GM21447 (cell line): ENCODE measurements at regions not wholly inside any gene's neighbourhood (a gene's known extent, or its start where the extent isn't known, plus 50 kb on each side); places are given as distances from the start of the nearest gene placed in this dataset.

Experiments
- ATAC-seq: cut with Tn5 transposase; IDR thresholded peaks from one replicate; pipeline ENCODE4 v1.9.1; 2021; ENCODE audit not compliant: unreplicated experiment

DNA sequence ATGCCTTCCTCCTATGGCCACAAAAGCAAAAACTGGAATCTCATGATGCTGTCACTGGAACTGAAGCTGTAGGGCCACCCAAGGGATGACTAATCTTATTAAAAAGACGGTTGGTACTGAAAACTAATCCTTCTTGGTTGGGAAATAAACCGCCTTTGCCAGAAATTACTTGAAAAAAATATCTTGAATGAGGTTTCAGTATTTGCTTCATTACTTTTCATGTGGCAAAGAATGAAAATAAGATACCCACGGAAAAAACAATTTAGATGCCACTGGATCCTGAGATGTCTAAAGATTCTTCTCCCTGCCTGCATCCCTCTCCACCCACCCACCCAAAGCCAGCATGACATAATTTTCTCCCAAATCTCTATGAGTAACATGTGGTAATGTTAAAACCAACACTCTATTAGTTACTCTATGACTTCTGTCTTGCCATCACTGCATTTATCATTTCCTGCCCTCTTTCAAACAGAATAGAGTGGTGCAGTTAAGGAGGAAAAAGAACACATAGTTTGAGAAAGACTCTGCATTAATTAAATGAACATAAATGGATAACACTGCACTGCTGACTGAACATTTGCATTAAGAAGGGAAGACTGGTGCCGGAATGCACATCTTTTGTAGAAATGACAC, 111.8 kb upstream of the DPH6 start:
- ATAC-seq, result no peak

DNA sequence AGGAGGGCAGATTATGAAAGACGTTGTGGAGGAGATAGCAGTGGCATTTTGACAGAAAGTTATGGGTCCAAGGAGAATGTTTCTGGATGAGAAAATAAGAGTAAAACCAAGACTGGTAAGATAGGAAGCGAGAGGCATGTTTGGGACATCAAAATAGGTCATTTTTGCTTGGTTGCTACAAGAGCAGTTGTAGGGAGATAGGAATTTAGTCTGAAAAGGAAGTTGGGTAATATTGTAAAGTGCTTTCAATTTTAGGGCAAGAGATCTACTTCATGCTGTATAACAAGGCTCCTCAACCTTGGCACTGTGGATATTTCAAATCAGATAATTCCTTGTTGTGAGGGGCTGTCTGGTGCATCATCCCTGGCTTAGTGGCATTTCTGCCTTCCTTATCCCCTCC, 118.0 kb upstream of the DPH6 start:
- no peak for ATAC-seq

DNA sequence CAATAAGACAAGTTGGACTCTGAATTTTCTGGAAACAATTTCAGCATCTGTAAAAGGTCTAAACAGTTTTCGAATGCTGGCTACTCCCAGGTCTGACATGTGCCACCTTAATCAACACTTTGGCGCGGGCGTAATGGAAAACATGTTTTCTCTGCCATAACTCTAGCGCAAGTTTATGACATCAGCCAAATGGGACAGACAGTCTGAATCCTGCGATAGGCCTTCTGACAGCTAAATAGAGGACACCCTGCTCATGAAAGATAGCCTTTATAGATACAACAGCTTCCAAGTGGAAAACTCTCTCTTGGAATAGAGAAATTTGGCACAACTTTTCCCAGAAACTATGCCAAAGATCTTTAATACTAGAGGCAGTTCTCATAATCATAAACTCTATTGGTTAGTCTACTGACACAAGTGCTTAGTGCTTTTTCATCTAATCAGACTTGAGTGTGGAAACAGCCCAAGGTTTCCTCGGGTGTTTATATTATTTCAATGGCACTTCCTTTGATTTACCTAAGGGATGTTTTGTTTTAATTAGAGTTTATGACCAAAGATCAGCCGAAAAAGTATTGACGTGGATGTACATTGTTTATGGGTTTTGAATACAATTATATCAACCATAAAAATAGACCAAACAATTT, 120.1 kb upstream of the DPH6 start:
- no peak for ATAC-seq

DNA sequence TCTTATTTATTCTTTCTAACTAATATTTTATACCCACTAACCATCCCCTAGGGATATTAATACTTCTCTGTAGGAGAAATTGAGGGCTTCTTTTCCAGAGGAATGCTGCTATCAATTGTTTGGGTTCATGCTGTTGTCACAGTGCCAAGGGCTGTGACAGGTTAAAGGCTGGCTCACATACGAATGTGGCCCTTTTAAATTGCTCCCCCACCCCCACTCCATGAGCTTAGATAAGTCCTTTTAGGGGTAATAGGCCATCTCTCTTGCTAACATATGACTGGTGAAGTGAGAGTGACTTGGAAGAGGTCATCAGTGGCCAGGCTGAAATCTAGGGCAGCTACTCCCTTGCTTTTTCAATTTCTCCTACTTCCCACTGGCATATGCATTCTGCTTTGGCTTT, 121.9 kb upstream of the DPH6 start:
- no peak for ATAC-seq

DNA sequence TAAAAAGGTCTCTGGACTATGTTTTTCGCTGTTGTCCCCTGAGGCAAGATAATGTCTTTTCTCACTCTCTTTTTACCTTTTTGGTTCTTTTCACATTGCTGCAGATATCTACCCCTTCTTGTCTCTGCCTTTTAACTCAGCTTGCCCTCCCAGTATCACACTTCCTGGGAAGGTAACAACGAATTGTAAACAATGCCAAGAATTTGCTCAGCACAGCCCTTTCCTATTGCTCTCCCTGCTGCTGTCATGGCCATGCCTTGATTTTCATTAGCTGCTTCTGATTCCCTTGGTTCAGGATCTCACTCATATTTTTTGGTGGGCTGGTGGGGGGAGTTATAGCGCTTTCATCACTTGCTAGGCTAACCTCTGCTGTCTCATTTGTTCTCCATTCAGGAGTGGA, 123.1 kb upstream of the DPH6 start:
- no peak for ATAC-seq

DNA sequence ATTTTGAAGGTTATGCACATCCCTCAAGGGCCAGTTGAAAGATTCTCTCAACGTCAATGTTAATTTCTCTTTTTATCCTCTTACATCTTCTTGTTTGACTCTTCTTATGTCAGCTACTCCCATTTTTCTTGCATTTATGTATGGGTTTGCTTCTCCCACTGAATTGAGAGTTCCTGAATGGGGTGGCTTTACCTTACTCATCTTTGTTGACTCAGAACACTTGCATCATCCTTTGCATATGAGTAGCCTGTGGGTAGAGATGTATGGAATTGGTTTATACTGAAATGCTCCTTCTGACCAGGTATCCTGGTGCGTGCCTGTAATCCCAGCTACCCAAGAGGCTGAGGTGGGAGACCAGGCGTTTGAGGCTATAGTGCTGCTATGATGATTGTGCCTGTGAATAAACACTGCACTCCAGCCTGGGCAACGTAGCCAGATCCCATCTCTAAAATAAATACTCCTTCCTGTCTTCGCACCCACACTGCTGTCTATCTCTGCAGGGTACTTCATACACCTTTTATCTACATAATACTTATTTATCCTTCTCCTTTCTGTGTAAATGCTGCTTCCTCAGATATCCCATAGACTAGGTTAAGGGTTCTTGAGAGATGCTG, 123.6 kb upstream of the DPH6 start:
- no peak for ATAC-seq

DNA sequence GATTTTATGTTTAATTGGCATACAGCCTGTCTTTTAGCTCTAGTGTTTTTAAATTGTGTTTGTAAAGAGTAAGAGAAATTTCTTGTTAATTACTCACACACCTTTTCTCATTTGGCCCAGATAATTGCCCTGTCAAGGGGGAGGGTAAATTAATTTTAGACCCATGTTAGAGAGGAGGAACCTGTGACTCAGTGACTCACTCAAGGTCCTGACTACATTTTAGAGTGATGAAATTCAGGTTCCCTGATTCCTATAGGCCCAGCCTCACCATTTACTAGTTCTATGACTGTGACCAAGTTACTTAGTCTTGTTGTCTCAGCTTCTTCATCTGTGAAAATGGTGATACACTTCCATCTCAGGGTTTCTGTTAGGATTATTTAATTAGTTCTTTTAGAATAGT, 125.2 kb upstream of the DPH6 start:
- no peak for ATAC-seq

DNA sequence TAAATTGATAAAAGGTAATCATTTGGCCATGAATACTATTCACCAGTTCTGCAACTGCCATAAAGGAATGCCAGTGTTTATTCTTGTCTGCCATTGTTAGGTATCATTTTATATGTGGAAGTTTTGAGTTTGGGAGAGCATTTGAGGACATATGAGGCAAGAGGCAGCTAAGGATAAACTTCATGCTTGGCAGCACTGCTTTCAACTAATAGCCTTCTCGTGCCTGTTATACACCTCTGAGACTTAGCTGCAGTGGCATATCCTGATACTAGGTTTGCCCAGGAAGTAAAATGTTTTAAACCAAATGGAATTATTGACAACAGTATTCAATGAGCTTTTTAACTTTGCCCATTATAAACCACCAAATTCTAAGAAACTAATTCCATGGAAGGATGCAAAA, 126.0 kb upstream of the DPH6 start:
- no peak for ATAC-seq

DNA sequence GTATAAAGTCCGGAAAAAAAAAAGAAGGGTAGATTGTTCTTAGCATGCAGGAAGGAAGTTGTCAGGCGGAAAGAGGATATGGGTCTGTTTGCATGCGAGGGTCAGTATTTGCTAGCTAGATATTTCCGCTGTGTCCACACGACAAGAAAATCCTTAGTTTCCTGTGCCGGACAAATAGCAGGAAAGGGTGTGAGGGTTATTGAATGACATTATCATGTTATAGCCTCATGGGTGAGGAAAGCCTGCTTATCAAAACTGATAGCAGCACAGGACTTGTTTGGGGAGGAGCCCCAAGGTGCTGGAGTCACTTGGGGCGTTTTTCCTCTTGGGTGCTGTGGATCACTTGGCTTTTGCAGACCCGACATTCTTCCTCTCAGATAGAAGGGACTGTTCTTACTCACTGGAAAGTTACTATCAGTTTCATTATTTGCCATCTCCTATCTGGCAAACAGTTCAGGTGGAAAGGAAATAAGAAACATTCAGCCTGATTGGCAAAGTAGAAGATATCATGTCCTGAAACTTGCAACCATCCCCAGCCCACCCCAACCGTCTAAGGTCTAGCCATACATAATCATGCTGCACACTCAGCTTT, 127.2 kb upstream of the DPH6 start:
- ATAC-seq, result peak; percentile 67

DNA sequence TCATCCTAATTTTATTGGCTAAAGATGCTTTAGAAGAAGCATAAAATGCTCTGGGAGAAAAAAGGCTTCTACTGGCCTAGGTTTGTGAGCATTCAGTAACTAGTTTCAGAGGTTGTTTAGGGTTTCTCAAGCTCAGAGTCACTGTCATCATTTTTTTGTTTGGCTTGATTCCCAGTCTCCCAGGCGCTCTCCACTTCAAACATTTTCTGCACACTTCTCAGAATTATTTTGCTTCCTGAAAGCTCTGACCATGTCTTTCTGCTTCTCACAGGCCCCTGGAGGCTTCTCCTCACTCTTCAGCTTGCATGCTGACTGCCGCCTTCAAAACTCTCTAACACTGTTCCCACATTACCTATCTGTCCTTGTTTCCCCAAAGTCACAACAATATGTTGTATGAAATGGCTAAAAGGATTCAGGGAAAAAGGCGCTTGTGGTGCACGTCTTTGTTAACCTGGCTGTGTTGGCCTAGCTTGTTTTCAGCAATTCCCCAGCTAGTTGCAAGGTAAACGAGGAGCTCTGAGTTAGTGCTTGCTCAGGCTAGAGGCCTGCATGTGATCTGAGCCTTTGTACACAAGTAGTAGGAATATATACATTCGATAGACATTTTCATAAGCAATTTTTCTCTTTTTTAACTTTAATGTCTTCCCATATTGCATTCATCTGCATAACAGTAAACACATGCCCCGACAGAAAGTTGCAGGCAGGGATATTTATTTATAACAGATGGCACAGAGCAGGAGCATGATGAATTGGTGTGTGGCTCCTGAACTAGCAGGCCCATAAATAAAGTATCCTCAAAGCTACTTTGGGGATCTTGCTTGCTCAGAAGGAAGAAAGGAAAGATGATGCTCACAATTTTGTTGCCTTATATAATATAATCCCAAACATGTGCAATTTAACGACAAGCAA, 129.2 kb upstream of the DPH6 start:
- ATAC-seq, result no peak

DNA sequence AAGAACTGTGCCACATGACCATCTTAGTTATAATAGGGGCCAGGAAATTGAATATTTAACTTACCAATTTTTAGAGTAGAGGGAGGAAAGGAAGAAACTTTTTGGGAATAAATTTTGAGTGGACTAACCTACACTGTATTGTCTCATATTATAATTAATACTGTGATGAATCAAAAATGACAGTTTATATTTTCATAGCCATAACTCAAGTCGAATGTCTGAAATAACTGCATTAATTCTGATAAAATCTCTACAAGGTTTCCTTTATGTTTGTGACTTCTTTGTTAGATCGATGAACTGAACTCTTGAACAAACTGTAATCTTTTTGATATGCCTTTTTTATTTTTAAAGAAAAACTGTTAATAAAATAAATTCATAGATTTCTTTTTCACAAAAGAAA, 132.8 kb upstream of the DPH6 start:
- ATAC-seq, result no peak

DNA sequence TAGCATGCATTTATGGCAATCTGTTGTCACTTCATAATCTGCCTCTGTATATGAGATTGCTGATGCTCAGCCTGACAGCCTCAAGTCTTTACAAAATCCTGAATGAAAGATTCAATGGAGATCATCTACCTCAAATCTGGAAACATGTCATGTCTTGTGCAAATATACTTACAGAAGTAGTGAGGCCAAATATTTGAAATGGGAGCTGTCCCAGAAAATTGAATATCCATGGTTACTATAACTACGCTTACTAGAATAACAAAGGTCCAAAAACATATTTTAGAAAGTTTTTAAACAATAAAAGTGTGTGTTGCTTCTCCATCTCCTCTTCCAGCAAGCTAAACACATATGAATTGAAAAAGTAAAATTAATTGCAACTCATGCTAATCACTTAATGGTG, 133.2 kb upstream of the DPH6 start:
- no peak for ATAC-seq

DNA sequence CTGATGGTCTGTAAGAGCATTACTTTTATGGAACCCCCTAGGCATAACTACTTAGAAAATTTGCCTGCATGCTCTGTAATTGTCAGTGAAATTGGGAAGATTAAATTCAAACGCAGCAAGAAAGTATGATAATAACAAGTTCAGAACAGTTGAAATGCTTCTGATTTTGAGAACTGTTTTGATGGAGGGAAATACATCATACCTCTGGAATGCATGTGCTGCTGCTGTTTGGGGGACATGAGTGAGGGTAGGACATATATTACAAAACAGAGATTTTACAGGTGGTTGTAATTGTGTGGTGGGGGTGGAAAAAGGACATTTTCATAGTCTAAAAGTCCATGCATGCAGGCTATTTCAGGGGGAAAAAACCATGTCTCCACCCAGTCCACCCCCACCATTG, 135.0 kb upstream of the DPH6 start:
- ATAC-seq, result no peak

DNA sequence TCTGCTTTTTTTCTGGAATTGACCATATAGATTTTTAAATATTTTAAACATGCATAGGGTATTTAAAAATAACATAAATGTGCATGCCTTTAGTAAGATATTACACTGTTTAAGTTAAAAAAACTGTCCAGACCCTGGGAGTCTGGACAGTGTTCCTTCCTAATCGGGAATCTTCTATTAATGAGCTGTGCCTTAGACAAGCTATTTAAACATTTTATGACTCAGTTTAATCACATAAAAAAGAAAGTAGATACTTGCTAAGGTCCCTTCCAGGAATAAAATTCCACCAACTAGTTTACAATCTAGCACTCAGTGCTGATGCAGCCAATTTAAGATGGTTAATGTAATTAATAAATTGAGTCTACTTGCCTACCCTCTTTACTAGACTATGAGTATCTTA, 140.4 kb upstream of the DPH6 start:
- no peak for ATAC-seq

DNA sequence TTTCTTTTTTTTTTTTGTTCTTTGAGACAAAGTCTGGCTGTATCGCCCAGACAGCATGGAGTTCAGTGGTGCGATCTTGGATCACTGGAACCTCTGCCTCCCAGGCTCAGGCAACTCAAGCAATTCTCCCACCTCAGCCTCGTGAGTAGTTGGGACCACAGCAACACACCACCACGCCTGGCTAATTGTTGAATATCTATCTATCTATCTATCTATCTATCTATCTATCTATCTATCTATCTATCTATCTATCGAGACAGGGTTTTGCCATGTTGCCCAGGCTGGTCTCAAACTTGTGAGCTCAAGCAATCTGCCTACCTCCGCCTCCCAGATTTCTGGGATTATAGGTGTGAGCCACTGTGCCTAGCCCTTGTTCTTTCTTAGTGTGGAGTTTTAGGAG, 143.3 kb upstream of the DPH6 start:
- no peak for ATAC-seq

DNA sequence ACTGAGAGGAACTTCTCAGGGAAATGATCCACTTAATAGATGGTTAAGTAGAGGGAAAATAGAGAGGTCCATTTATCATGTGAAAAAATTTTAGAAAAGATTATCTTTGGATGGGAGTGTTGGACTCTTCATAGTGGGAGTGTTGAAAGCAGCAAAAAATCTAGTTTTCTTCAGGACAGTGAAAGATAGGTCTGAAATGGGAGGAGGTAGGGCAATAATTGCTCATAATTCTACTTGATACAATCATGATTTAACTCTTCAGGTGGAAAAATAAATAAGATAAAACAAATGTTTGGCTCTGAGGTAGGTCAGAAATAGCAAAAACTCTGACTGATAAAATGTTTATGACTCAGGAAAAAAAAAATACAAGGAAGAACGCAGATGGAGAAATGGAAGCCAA, 144.1 kb upstream of the DPH6 start:
- ATAC-seq, result no peak

DNA sequence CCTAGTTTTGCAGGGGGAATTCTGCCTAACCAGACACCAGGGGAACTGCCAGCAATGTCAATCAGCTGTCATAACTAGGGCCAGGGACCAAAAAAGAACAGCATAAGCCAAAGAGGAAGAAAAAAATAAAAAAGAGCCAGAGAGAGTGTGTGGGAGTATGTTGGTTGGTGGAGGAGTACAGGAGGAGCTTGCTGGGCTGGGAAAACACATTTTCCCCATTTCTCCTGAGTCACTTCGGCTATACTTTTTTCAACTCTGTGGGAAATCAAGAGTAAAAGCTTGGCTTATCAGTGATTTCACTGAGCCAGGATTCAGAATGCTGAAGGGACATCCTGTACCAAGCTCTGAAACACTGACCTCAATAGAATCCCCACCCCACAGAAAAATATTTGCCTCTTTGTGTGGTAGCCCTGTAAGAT, 144.7 kb upstream of the DPH6 start:
- ATAC-seq, result no peak

DNA sequence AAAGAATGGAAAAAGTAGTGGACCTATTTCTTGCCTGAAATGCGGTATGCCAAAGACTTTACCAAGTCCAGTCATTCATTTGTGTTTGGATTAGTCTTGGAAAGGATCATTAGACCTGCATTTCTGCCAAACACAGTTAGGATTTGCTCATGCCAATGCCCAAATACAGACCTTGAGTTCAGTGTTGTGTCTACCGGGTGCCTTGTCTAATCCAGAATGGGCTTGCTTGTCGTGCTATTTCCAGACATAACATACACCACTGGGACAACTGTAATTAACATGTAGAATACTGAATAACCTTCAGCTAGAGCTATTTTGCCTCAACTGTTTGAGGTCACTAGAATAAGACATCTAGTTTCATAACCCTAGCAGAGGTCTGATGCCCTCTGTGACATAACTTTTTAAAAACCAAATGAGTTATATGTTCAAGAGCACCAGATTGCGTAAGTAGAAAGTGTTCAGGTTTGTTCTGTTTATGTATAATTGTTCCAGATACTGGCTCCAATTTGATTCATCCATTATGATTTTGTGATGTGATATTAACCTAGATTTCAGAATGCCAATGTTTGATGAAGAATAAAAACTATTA, 145.3 kb upstream of the DPH6 start:
- ATAC-seq, result no peak

DNA sequence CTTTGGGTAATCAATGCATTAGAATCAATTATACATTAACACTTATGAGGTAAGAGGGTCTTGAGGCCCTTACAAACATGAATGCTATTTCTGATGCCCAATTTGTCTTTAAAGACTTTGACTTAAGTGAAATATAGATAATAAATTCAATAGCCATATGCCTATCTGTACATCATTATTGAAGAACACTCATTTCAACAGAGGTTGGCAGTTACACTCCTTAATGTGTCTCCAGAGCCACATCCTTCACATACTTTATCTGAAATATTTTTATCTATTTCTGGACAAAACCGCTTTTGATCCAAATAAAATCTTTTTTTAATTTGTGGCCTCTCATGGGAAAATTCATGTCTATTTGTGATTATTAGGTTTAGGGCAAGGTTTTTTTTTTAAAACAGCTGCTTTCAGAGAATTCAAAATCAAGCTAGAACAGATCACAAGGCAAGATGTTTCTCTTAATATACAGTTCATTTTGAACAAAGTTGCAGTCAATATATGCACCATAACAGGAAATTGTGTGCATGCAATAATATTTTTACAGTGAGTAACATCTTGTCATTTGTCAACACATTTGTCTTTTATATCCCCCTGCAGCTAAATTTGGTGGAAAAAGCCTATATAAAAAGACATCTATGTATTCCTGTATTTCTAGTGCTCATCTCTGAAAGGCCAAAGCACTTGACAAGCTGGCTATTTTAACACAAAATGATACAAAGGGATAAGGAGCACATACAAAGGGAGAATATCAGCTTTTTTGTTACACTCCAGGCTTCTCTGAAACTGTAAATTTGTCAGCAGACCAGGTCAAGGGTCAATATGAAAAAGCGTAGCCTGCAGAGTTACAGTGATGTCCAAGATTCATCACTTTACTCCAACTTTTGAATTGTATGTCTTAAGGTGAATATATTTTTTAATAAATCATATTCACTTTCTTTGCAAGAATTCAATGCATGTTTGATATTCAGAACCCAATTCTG, 146.2 kb upstream of the DPH6 start:
- no peak for ATAC-seq

DNA sequence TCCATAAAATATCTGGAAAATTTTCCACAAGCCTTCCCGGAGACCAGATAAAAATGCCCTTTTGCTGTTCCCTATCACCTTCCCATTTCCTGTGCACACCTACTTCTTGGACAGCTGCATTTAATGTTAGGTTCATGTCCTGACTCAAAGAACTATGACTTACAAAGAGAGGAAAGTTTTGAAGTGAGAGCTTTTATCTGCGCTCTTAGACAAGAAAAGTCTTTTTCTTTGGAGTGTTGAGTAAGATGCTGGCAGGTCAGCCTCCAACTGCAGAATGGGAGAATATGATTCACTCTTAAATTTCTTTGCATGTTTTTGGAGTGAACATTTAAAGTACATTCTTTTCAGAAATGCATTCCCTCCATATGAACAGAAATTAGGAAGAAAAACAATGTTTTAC, 147.3 kb upstream of the DPH6 start:
- no peak for ATAC-seq
